Parathyroid adenoma (tissue), 2 donors: ENCODE measurements at regions not wholly inside any gene's neighbourhood (a gene's known extent, or its start where the extent isn't known, plus 50 kb on each side); places are given as distances from the start of the nearest gene placed in this dataset.

Source experiments
- H2AFZ ChIP-seq: fragments of 300-600 bp; sonication (generic); one replicate; pipeline ENCODE4 v1.7.0; 2017; ENCODE audit warnings: antibody characterized with exemption, mild to moderate bottlenecking
- H3K27ac ChIP-seq: fragments of 300-600 bp; sonication (generic); one replicate; pipeline ENCODE4 v1.7.0; 2017
- H3K27me3 ChIP-seq: fragments of 300-600 bp; sonication (generic); one replicate; pipeline ENCODE4 v1.7.0; 2017; ENCODE audit warnings: low read length; ENCODE audit not compliant: control insufficient read depth, insufficient read depth
- H3K36me3 ChIP-seq: fragments of 300-600 bp; sonication (generic); one replicate; pipeline ENCODE4 v1.7.0; 2017; ENCODE audit warnings: low read length; ENCODE audit not compliant: control insufficient read depth, insufficient read depth
- H3K4me1 ChIP-seq: fragments of 300-600 bp; sonication (generic); one replicate; pipeline ENCODE4 v1.7.0; 2017; ENCODE audit warnings: control low read depth
- H3K4me2 ChIP-seq: fragments of 300-600 bp; sonication (generic); one replicate; pipeline ENCODE4 v1.7.0; 2017; ENCODE audit warnings: low read length
- H3K4me3 ChIP-seq: fragments of 300-600 bp; sonication (generic); one replicate; pipeline ENCODE4 v1.7.0; 2017; ENCODE audit warnings: low read depth, low read length
- H3K79me2 ChIP-seq: fragments of 300-600 bp; sonication (generic); one replicate; pipeline ENCODE4 v1.7.0; 2017; ENCODE audit warnings: control low read depth
- H3K9ac ChIP-seq: fragments of 300-600 bp; sonication (generic); one replicate; pipeline ENCODE4 v1.7.0; 2017; ENCODE audit warnings: mild to moderate bottlenecking
- H3K9me3 ChIP-seq: fragments of 300-600 bp; sonication (generic); one replicate; pipeline ENCODE4 v1.7.0; 2017; ENCODE audit warnings: low read length; ENCODE audit not compliant: control insufficient read depth
- CTCF ChIP-seq: fragments of 300-600 bp; sonication (generic); IDR thresholded peaks from one replicate; pipeline ENCODE4 v1.7.0; 2017; ENCODE audit warnings: antibody characterized with exemption, mild to moderate bottlenecking
- donor health status: primary hyperparathyroidism.

- TF ChIP-seq CTCF, result no peak
- Histone ChIP-seq H3K27me3 (no peaks in the 10 kb centered on the region), H3K4me2 (no peak overlapping the region), H2AFZ (no peak overlapping the region), H3K9me3 (no peaks in the 10 kb centered on the region), H3K36me3 (no peaks in the 10 kb centered on the region), H3K4me1 (no peaks in the 10 kb centered on the region), H3K27ac (no peak overlapping the region), H3K79me2 (no peaks in the 10 kb centered on the region), H3K4me3 (no peak overlapping the region), H3K9ac (no peak overlapping the region)
Observed at GRCh38 chr5:128881502-128882018, 83.7 kb upstream of the SLC27A6 start.

GRCh38 chr5:128885649-128886255 lies 79.5 kb upstream of the SLC27A6 start:
- no peak for TF ChIP-seq CTCF

GRCh38 chr5:128895122-128895521 lies 70.2 kb upstream of the SLC27A6 start:
- no peak overlapping the region for H3K27ac ChIP-seq
- H2AFZ ChIP-seq, result no peak overlapping the region
- no peak for TF ChIP-seq CTCF
- no peaks in the 10 kb centered on the region for H3K79me2 ChIP-seq
- no peak overlapping the region for H3K9ac ChIP-seq
- H3K27me3 ChIP-seq, result no peaks in the 10 kb centered on the region
- no peaks in the 10 kb centered on the region for H3K9me3 ChIP-seq
- H3K4me3 ChIP-seq, result no peak overlapping the region
- H3K4me1 ChIP-seq, result no peaks in the 10 kb centered on the region
- no peaks in the 10 kb centered on the region for H3K36me3 ChIP-seq
- H3K4me2 ChIP-seq, result no peak overlapping the region

More at GRCh38 chr5:128885649-128886255, 79.5 kb upstream of the SLC27A6 start:
- Histone ChIP-seq H3K79me2 (no peaks in the 10 kb centered on the region), H3K4me1 (no peaks in the 10 kb centered on the region), H3K27me3 (no peaks in the 10 kb centered on the region), H3K4me2 (no peak overlapping the region), H3K36me3 (no peaks in the 10 kb centered on the region), H3K9ac (no peak overlapping the region), H3K4me3 (no peak overlapping the region), H2AFZ (no peak overlapping the region), H3K9me3 (no peaks in the 10 kb centered on the region), H3K27ac (no peak overlapping the region)

- H3K79me2 ChIP-seq, result no peaks in the 10 kb centered on the region
- no peak overlapping the region for H3K9ac ChIP-seq
- H3K27me3 ChIP-seq, result no peaks in the 10 kb centered on the region
- H3K4me1 ChIP-seq, result no peaks in the 10 kb centered on the region
- H3K9me3 ChIP-seq, result no peaks in the 10 kb centered on the region
- H3K27ac ChIP-seq, result no peak overlapping the region
- H3K4me3 ChIP-seq, result no peak overlapping the region
- no peaks in the 10 kb centered on the region for H3K36me3 ChIP-seq
- H3K4me2 ChIP-seq, result no peak overlapping the region
- no peak for TF ChIP-seq CTCF
- H2AFZ ChIP-seq, result no peak overlapping the region
Observed at GRCh38 chr5:128896675-128897074, 68.6 kb upstream of the SLC27A6 start.

- Histone ChIP-seq H3K27me3 (no peaks in the 10 kb centered on the region), H3K4me2 (no peak overlapping the region), H3K79me2 (no peaks in the 10 kb centered on the region), H3K4me3 (no peak overlapping the region), H3K9ac (no peak overlapping the region), H3K9me3 (no peaks in the 10 kb centered on the region), H3K36me3 (no peaks in the 10 kb centered on the region), H3K4me1 (no peaks in the 10 kb centered on the region), H3K27ac (no peak overlapping the region), H2AFZ (no peak overlapping the region)
- TF ChIP-seq CTCF, result no peak
Observed at GRCh38 chr5:128903550-128903949, 61.7 kb upstream of the SLC27A6 start.
